H1 (cell line): ENCODE measurements at regions not wholly inside any gene's neighbourhood (a gene's known extent, or its start where the extent isn't known, plus 50 kb on each side); places are given as distances from the start of the nearest gene placed in this dataset.

Experiments
- CTCF ChIA-PET: fragments of 300-600 bp; sonication (Branson Sonifier 250); formaldehyde crosslinking; loops from one replicate; lab custom pipeline; 2021; ENCODE audit not compliant: partially characterized antibody; lab: Charles Lee
- POLR2A ChIA-PET: fragments of 300-600 bp; sonication (Branson Sonifier 250); formaldehyde crosslinking; loops from one replicate; lab custom pipeline; 2021; ENCODE audit warnings: inconsistent platforms; ENCODE audit not compliant: partially characterized antibody; lab: Charles Lee
- DNase-seq, 2 experiments: peaks; one replicate each; pipeline versions ENCODE4 v3.0.0 to v3.0.0-alpha.2; 2010 to 2022; ENCODE audit warnings: low spot score in 2 of 2, low read depth in 1 of 2, mixed read lengths in 1 of 2
- FAIRE-seq: peaks from 2 replicates; lab custom pipeline; 2011; peaks lifted over from hg19 to GRCh38; lab: Jason Lieb, UNC
- H2AFZ ChIP-seq: 2 replicates; pipeline ENCODE4 v1.8.1; 2012; ENCODE audit warnings: low read length, inconsistent platforms
- H2AK5ac ChIP-seq: 2 replicates; pipeline ENCODE4 v1.6.1; 2013; ENCODE audit warnings: low read depth, low read length
- H2BK120ac ChIP-seq: replicated peaks from 2 replicates; pipeline ENCODE3; 2013; ENCODE audit warnings: low read depth, low read length, inconsistent platforms
- H2BK12ac ChIP-seq: 2 replicates; pipeline ENCODE4 v1.6.1; 2013; ENCODE audit warnings: low read depth, low read length
- H2BK15ac ChIP-seq: 2 replicates; pipeline ENCODE4 v1.6.1; 2013; ENCODE audit warnings: low read length
- H2BK20ac ChIP-seq: 2 replicates; pipeline ENCODE4 v1.6.1; 2013; ENCODE audit warnings: low read length
- H2BK5ac ChIP-seq: 2 replicates; pipeline ENCODE4 v1.6.1; 2013; ENCODE audit warnings: low read depth, low read length
- H3K14ac ChIP-seq: 2 replicates; pipeline ENCODE4 v1.6.1; 2013; ENCODE audit warnings: inconsistent platforms; ENCODE audit not compliant: insufficient read length
- H3K18ac ChIP-seq: 2 replicates; pipeline ENCODE4 v1.6.1; 2013; ENCODE audit warnings: low read length; ENCODE audit errors: extremely low read depth
- H3K23ac ChIP-seq: 2 replicates; pipeline ENCODE4 v1.6.1; 2013; ENCODE audit warnings: inconsistent platforms; ENCODE audit not compliant: insufficient read length
- H3K23me2 ChIP-seq: 2 replicates; pipeline ENCODE4 v1.6.1; 2013; ENCODE audit warnings: low read depth, low read length
- H3K27ac ChIP-seq: 2 replicates; pipeline ENCODE4 v1.6.1; 2011; ENCODE audit warnings: low read depth, low read length, inconsistent platforms
- H3K27me3 ChIP-seq, 4 experiments: replicated peaks in 1 of 4; 1 replicate in 1 of 4; 2 replicates in 3 of 4; pipeline versions ENCODE4 v1.6.1 to v1.8.1; 2011 to 2013; ENCODE audit warnings: low read length in 3 of 4, mild to moderate bottlenecking in 3 of 4, inconsistent platforms in 2 of 4, mixed read lengths in 2 of 4, moderate library complexity in 1 of 4; ENCODE audit not compliant: control insufficient read depth in 3 of 4, insufficient read depth in 3 of 4; ENCODE audit errors: extremely low read depth in 1 of 4
- H3K36me3 ChIP-seq, 4 experiments: 2 replicates each; pipeline versions ENCODE4 v1.6.1 to v1.8.1; 2011 to 2013; ENCODE audit warnings: mild to moderate bottlenecking in 4 of 4, low read length in 3 of 4, moderate library complexity in 2 of 4, control low read depth in 1 of 4, inconsistent platforms in 1 of 4; ENCODE audit not compliant: insufficient read depth in 4 of 4, control insufficient read depth in 2 of 4
- H3K4ac ChIP-seq: replicated peaks from 2 replicates; pipeline ENCODE3; 2013; ENCODE audit warnings: low read length, low read depth, mixed read lengths, inconsistent platforms; ENCODE audit not compliant: insufficient read length
- H3K4me1 ChIP-seq, 4 experiments: replicated peaks in 1 of 4; 1 replicate in 1 of 4; 2 replicates in 3 of 4; pipeline versions ENCODE4 v1.6.1 to v1.8.1; 2011 to 2013; ENCODE audit warnings: low read length in 3 of 4, inconsistent platforms in 2 of 4, mixed read lengths in 1 of 4; ENCODE audit not compliant: insufficient read depth in 4 of 4, control insufficient read depth in 3 of 4
- H3K4me2 ChIP-seq, 2 experiments: 2 replicates each; pipeline versions ENCODE4 v1.6.1 to v1.8.1; 2011 to 2013; ENCODE audit warnings: low read depth in 2 of 2, low read length in 2 of 2, control low read depth in 1 of 2, inconsistent platforms in 1 of 2, mild to moderate bottlenecking in 1 of 2; ENCODE audit not compliant: insufficient read depth in 1 of 2
- H3K4me3 ChIP-seq, 4 experiments: fragments of 200-600, 300-600 bp in 1 of 4; sonication (generic), shearing (Covaris generic), sonication (Bioruptor Twin) in 1 of 4; 2 replicates each; pipeline versions ENCODE4 v1.5.1 to v1.8.1; 2011 to 2016; ENCODE audit warnings: low read length in 4 of 4, low read depth in 3 of 4, control low read depth in 2 of 4, inconsistent platforms in 2 of 4, mild to moderate bottlenecking in 2 of 4, mixed read lengths in 1 of 4, moderate library complexity in 1 of 4; ENCODE audit not compliant: insufficient read depth in 2 of 4; ENCODE audit errors: extremely low read depth in 1 of 4
- H3K56ac ChIP-seq: replicated peaks from 2 replicates; pipeline ENCODE3; 2013; ENCODE audit warnings: low read depth, mild to moderate bottlenecking, mixed read lengths, low read length, inconsistent platforms; ENCODE audit not compliant: insufficient read length
- H3K79me1 ChIP-seq: 2 replicates; pipeline ENCODE4 v1.6.1; 2013; ENCODE audit warnings: low read depth, low read length, control low read depth
- H3K79me2 ChIP-seq, 2 experiments: 2 replicates each; pipeline versions ENCODE4 v1.6.1 to v1.8.1; 2012 to 2013; ENCODE audit warnings: low read length in 2 of 2, mild to moderate bottlenecking in 2 of 2, inconsistent platforms in 1 of 2; ENCODE audit not compliant: insufficient read depth in 2 of 2, control insufficient read depth in 1 of 2
- H3K9ac ChIP-seq, 4 experiments: replicated peaks in 1 of 4; 1 replicate in 1 of 4; 2 replicates in 3 of 4; pipeline versions ENCODE4 v1.6.1 to v1.8.1; 2011 to 2013; ENCODE audit warnings: low read depth in 3 of 4, low read length in 3 of 4, control low read depth in 2 of 4, mild to moderate bottlenecking in 2 of 4, moderate library complexity in 2 of 4, inconsistent platforms in 1 of 4; ENCODE audit errors: extremely low read depth in 1 of 4
- H3K9me3 ChIP-seq, 2 experiments: 2 replicates each; pipeline versions ENCODE4 v1.6.1 to v1.8.1; 2012 to 2013; ENCODE audit warnings: mild to moderate bottlenecking in 2 of 2, moderate library complexity in 2 of 2, control low read depth in 1 of 2, inconsistent platforms in 1 of 2, low read depth in 1 of 2, low read length in 1 of 2, mixed read lengths in 1 of 2; ENCODE audit not compliant: insufficient read depth in 2 of 2
- H4K20me1 ChIP-seq, 2 experiments: replicated peaks in 1 of 2; 2 replicates each; pipeline versions ENCODE3 to v1.8.1; 2011 to 2013; ENCODE audit warnings: inconsistent platforms in 2 of 2, low read length in 2 of 2, mild to moderate bottlenecking in 1 of 2; ENCODE audit not compliant: insufficient read depth in 2 of 2, control insufficient read depth in 1 of 2
- H4K5ac ChIP-seq: 2 replicates; pipeline ENCODE4 v1.6.1; 2013; ENCODE audit warnings: low read length, low read depth, mixed read lengths, inconsistent platforms; ENCODE audit not compliant: insufficient read length
- H4K8ac ChIP-seq: 2 replicates; pipeline ENCODE4 v1.8.0; 2013; ENCODE audit warnings: mild to moderate bottlenecking, moderate library complexity, low read length, inconsistent platforms; ENCODE audit not compliant: insufficient read depth; ENCODE audit errors: extremely low read depth
- H4K91ac ChIP-seq: replicated peaks from 2 replicates; pipeline ENCODE3; 2013; ENCODE audit warnings: low read length, mixed read lengths, inconsistent platforms; ENCODE audit not compliant: insufficient read length
- BRCA1 ChIP-seq: IDR thresholded peaks from 2 replicates; pipeline ENCODE4 v1.6.1; 2012; ENCODE audit warnings: low read depth, low read length, improper control_type of control experiment
- CHD1 ChIP-seq: IDR thresholded peaks from 2 replicates; pipeline ENCODE4 v1.6.1; 2012; ENCODE audit warnings: low read depth, low read length, improper control_type of control experiment
- EGR1 ChIP-seq: IDR thresholded peaks from 2 replicates; pipeline ENCODE4 v1.6.1; 2011; ENCODE audit warnings: low read depth, low read length, borderline replicate concordance
- FOSL1 ChIP-seq: IDR thresholded peaks from 2 replicates; pipeline ENCODE4 v1.6.1; 2011; ENCODE audit warnings: mild to moderate bottlenecking, low read depth, low read length, moderate library complexity; ENCODE audit not compliant: insufficient read depth
- GTF2F1 ChIP-seq: IDR thresholded peaks from 2 replicates; pipeline ENCODE4 v1.6.1; 2012; ENCODE audit warnings: low read depth, low read length, improper control_type of control experiment, borderline replicate concordance
- KDM4A ChIP-seq: IDR thresholded peaks from one replicate; pipeline ENCODE4 v1.7.1; 2012; ENCODE audit warnings: low read depth, mild to moderate bottlenecking, moderate library complexity, low read length, inconsistent platforms; ENCODE audit not compliant: severe bottlenecking
- KDM5A ChIP-seq: fragments of 200-600 bp; IDR thresholded peaks from 2 replicates; pipeline ENCODE4 v1.7.1; 2012; ENCODE audit warnings: mild to moderate bottlenecking, low read length, inconsistent platforms, mixed read lengths
- MAFK ChIP-seq: IDR thresholded peaks from 2 replicates; pipeline ENCODE4 v1.6.1; 2012; ENCODE audit warnings: low read depth, mild to moderate bottlenecking, improper control_type of control experiment, low read length
- NANOG ChIP-seq: IDR thresholded peaks from 2 replicates; pipeline ENCODE4 v1.6.1; 2011; ENCODE audit warnings: low read length, low read depth, mild to moderate bottlenecking, inconsistent platforms; ENCODE audit not compliant: insufficient read depth, poor library complexity, severe bottlenecking
- RFX5 ChIP-seq: IDR thresholded peaks from 2 replicates; pipeline ENCODE4 v1.6.1; 2011; ENCODE audit warnings: low read depth, low read length, improper control_type of control experiment, borderline replicate concordance
- RNF2 ChIP-seq: fragments of 200-900, 300-1000 bp; sonication (generic); IDR thresholded peaks from 2 replicates; pipeline ENCODE4 v1.7.1; 2016; ENCODE audit warnings: borderline replicate concordance, low read depth, mild to moderate bottlenecking, antibody characterized with exemption, low read length; ENCODE audit not compliant: poor library complexity, severe bottlenecking; ENCODE audit errors: missing control alignments
- SAP30 ChIP-seq: fragments of 300-600 bp; sonication (generic); IDR thresholded peaks from 2 replicates; pipeline ENCODE4 v1.7.1; 2012; ENCODE audit warnings: low read length, moderate library complexity, mild to moderate bottlenecking, inconsistent platforms; ENCODE audit not compliant: insufficient read depth, insufficient replicate concordance
- SIN3A ChIP-seq, 2 experiments: IDR thresholded peaks in 1 of 2; conservative IDR thresholded peaks in 1 of 2; 2 replicates each; pipeline ENCODE4 v1.6.1; 2011 to 2012; ENCODE audit warnings: low read length in 2 of 2, improper control_type of control experiment in 1 of 2, low read depth in 1 of 2, mild to moderate bottlenecking in 1 of 2
- SUZ12 ChIP-seq: fragments of 200-600 bp; sonication (generic); IDR thresholded peaks from 2 replicates; pipeline ENCODE4 v1.6.1; 2012; ENCODE audit warnings: mild to moderate bottlenecking, inconsistent platforms, low read length, moderate library complexity, mixed read lengths
- TAF7 ChIP-seq: optimal IDR thresholded peaks from 2 replicates; pipeline ENCODE3; 2011; ENCODE audit warnings: low read depth, mild to moderate bottlenecking, inconsistent platforms, low read length, moderate library complexity, borderline replicate concordance
- TCF12 ChIP-seq: IDR thresholded peaks from 2 replicates; pipeline ENCODE4 v1.6.1; 2011; ENCODE audit warnings: low read depth, mild to moderate bottlenecking, low read length

GRCh38 chr3:163614886-163615285, 1463.4 kb downstream of the SI start:
- H3K18ac ChIP-seq, result no peak overlapping the region
- H3K36me3 ChIP-seq, result no peaks in the 10 kb centered on the region
- no peak overlapping the region for H3K4me2 ChIP-seq
- DNase-seq (no peak), FAIRE-seq (no peak)
- H2AFZ ChIP-seq, result no peak overlapping the region
- H3K56ac ChIP-seq, result no peak overlapping the region
- POLR2A ChIA-PET, result no interaction called here
- H3K79me2 ChIP-seq, result no peaks in the 10 kb centered on the region
- no peaks in the 10 kb centered on the region for H3K79me1 ChIP-seq
- no peak overlapping the region for H3K4me3 ChIP-seq
- no peak overlapping the region for H3K23ac ChIP-seq
- no peak overlapping the region for H4K91ac ChIP-seq
- no peaks in the 10 kb centered on the region for H4K20me1 ChIP-seq
- no peak overlapping the region for H2BK5ac ChIP-seq
- no peak overlapping the region for H4K5ac ChIP-seq
- no peak overlapping the region for H2BK20ac ChIP-seq
- no peaks in the 10 kb centered on the region for H3K23me2 ChIP-seq
- H3K4me1 ChIP-seq, result no peaks in the 10 kb centered on the region
- H3K27me3 ChIP-seq, result no peaks in the 10 kb centered on the region
- H3K27ac ChIP-seq, result no peak overlapping the region
- H3K9ac ChIP-seq, result no peak overlapping the region
- no peak overlapping the region for H2BK120ac ChIP-seq
- H4K8ac ChIP-seq, result no peak overlapping the region
- no peak overlapping the region for H2BK15ac ChIP-seq
- H2AK5ac ChIP-seq, result no peak overlapping the region
- H2BK12ac ChIP-seq, result no peak overlapping the region
- H3K4ac ChIP-seq, result no peak overlapping the region
- CTCF ChIA-PET, result no interaction called here
- H3K14ac ChIP-seq, result no peak overlapping the region
- H3K9me3 ChIP-seq, result no peaks in the 10 kb centered on the region
- no peak for TF ChIP-seq KDM4A
- TF ChIP-seq SIN3A (conservative IDR thresholded peaks at IDR 0.05 in 1 of 2, IDR thresholded peaks at IDR 0.05 in 1 of 2; ENCODE audit: low read depth in 1 of 2, low read length in 2 of 2), result no peak
- no peak for TF ChIP-seq SAP30
- no peak for TF ChIP-seq BRCA1
- TF ChIP-seq TCF12, result no peak
- TF ChIP-seq SUZ12, result no peak
- no peak for TF ChIP-seq TAF7
- no peak for TF ChIP-seq EGR1
- TF ChIP-seq NANOG, result no peak
- TF ChIP-seq RFX5, result no peak
- TF ChIP-seq CHD1, result no peak
- TF ChIP-seq GTF2F1, result no peak
- no peak for TF ChIP-seq FOSL1
- no peak for TF ChIP-seq MAFK
- no peak for TF ChIP-seq RNF2
- TF ChIP-seq KDM5A, result no peak
